H1 (cell line): ENCODE measurements at regions not wholly inside any gene's neighbourhood (a gene's known extent, or its start where the extent isn't known, plus 50 kb on each side); places are given as distances from the start of the nearest gene placed in this dataset.

Experiments used
- CTCF ChIA-PET: fragments of 300-600 bp; sonication (Branson Sonifier 250); formaldehyde crosslinking; loops from one replicate; lab custom pipeline; 2021; ENCODE audit not compliant: partially characterized antibody; lab: Charles Lee
- POLR2A ChIA-PET: fragments of 300-600 bp; sonication (Branson Sonifier 250); formaldehyde crosslinking; loops from one replicate; lab custom pipeline; 2021; ENCODE audit warnings: inconsistent platforms; ENCODE audit not compliant: partially characterized antibody; lab: Charles Lee
- DNase-seq, 2 experiments: peaks; one replicate each; pipeline versions ENCODE4 v3.0.0 to v3.0.0-alpha.2; 2010 to 2022; ENCODE audit warnings: low spot score in 2 of 2, low read depth in 1 of 2, mixed read lengths in 1 of 2
- FAIRE-seq: peaks from 2 replicates; lab custom pipeline; 2011; peaks lifted over from hg19 to GRCh38; lab: Jason Lieb, UNC
- H2AFZ ChIP-seq: 2 replicates; pipeline ENCODE4 v1.8.1; 2012; ENCODE audit warnings: low read length, inconsistent platforms
- H2AK5ac ChIP-seq: 2 replicates; pipeline ENCODE4 v1.6.1; 2013; ENCODE audit warnings: low read depth, low read length
- H2BK120ac ChIP-seq: replicated peaks from 2 replicates; pipeline ENCODE3; 2013; ENCODE audit warnings: low read depth, low read length, inconsistent platforms
- H2BK12ac ChIP-seq: 2 replicates; pipeline ENCODE4 v1.6.1; 2013; ENCODE audit warnings: low read depth, low read length
- H2BK15ac ChIP-seq: 2 replicates; pipeline ENCODE4 v1.6.1; 2013; ENCODE audit warnings: low read length
- H2BK20ac ChIP-seq: 2 replicates; pipeline ENCODE4 v1.6.1; 2013; ENCODE audit warnings: low read length
- H2BK5ac ChIP-seq: 2 replicates; pipeline ENCODE4 v1.6.1; 2013; ENCODE audit warnings: low read depth, low read length
- H3K14ac ChIP-seq: 2 replicates; pipeline ENCODE4 v1.6.1; 2013; ENCODE audit warnings: inconsistent platforms; ENCODE audit not compliant: insufficient read length
- H3K18ac ChIP-seq: 2 replicates; pipeline ENCODE4 v1.6.1; 2013; ENCODE audit warnings: low read length; ENCODE audit errors: extremely low read depth
- H3K23ac ChIP-seq: 2 replicates; pipeline ENCODE4 v1.6.1; 2013; ENCODE audit warnings: inconsistent platforms; ENCODE audit not compliant: insufficient read length
- H3K23me2 ChIP-seq: 2 replicates; pipeline ENCODE4 v1.6.1; 2013; ENCODE audit warnings: low read depth, low read length
- H3K27ac ChIP-seq: 2 replicates; pipeline ENCODE4 v1.6.1; 2011; ENCODE audit warnings: low read depth, low read length, inconsistent platforms
- H3K27me3 ChIP-seq, 4 experiments: replicated peaks in 1 of 4; 1 replicate in 1 of 4; 2 replicates in 3 of 4; pipeline versions ENCODE4 v1.6.1 to v1.8.1; 2011 to 2013; ENCODE audit warnings: low read length in 3 of 4, mild to moderate bottlenecking in 3 of 4, inconsistent platforms in 2 of 4, mixed read lengths in 2 of 4, moderate library complexity in 1 of 4; ENCODE audit not compliant: control insufficient read depth in 3 of 4, insufficient read depth in 3 of 4; ENCODE audit errors: extremely low read depth in 1 of 4
- H3K36me3 ChIP-seq, 4 experiments: 2 replicates each; pipeline versions ENCODE4 v1.6.1 to v1.8.1; 2011 to 2013; ENCODE audit warnings: mild to moderate bottlenecking in 4 of 4, low read length in 3 of 4, moderate library complexity in 2 of 4, control low read depth in 1 of 4, inconsistent platforms in 1 of 4; ENCODE audit not compliant: insufficient read depth in 4 of 4, control insufficient read depth in 2 of 4
- H3K4ac ChIP-seq: replicated peaks from 2 replicates; pipeline ENCODE3; 2013; ENCODE audit warnings: low read length, low read depth, mixed read lengths, inconsistent platforms; ENCODE audit not compliant: insufficient read length
- H3K4me1 ChIP-seq, 4 experiments: replicated peaks in 1 of 4; 1 replicate in 1 of 4; 2 replicates in 3 of 4; pipeline versions ENCODE4 v1.6.1 to v1.8.1; 2011 to 2013; ENCODE audit warnings: low read length in 3 of 4, inconsistent platforms in 2 of 4, mixed read lengths in 1 of 4; ENCODE audit not compliant: insufficient read depth in 4 of 4, control insufficient read depth in 3 of 4
- H3K4me2 ChIP-seq, 2 experiments: 2 replicates each; pipeline versions ENCODE4 v1.6.1 to v1.8.1; 2011 to 2013; ENCODE audit warnings: low read depth in 2 of 2, low read length in 2 of 2, control low read depth in 1 of 2, inconsistent platforms in 1 of 2, mild to moderate bottlenecking in 1 of 2; ENCODE audit not compliant: insufficient read depth in 1 of 2
- H3K4me3 ChIP-seq, 4 experiments: fragments of 200-600, 300-600 bp in 1 of 4; sonication (generic), shearing (Covaris generic), sonication (Bioruptor Twin) in 1 of 4; 2 replicates each; pipeline versions ENCODE4 v1.5.1 to v1.8.1; 2011 to 2016; ENCODE audit warnings: low read length in 4 of 4, low read depth in 3 of 4, control low read depth in 2 of 4, inconsistent platforms in 2 of 4, mild to moderate bottlenecking in 2 of 4, mixed read lengths in 1 of 4, moderate library complexity in 1 of 4; ENCODE audit not compliant: insufficient read depth in 2 of 4; ENCODE audit errors: extremely low read depth in 1 of 4
- H3K56ac ChIP-seq: replicated peaks from 2 replicates; pipeline ENCODE3; 2013; ENCODE audit warnings: low read depth, mild to moderate bottlenecking, mixed read lengths, low read length, inconsistent platforms; ENCODE audit not compliant: insufficient read length
- H3K79me1 ChIP-seq: 2 replicates; pipeline ENCODE4 v1.6.1; 2013; ENCODE audit warnings: low read depth, low read length, control low read depth
- H3K79me2 ChIP-seq, 2 experiments: 2 replicates each; pipeline versions ENCODE4 v1.6.1 to v1.8.1; 2012 to 2013; ENCODE audit warnings: low read length in 2 of 2, mild to moderate bottlenecking in 2 of 2, inconsistent platforms in 1 of 2; ENCODE audit not compliant: insufficient read depth in 2 of 2, control insufficient read depth in 1 of 2
- H3K9ac ChIP-seq, 4 experiments: replicated peaks in 1 of 4; 1 replicate in 1 of 4; 2 replicates in 3 of 4; pipeline versions ENCODE4 v1.6.1 to v1.8.1; 2011 to 2013; ENCODE audit warnings: low read depth in 3 of 4, low read length in 3 of 4, control low read depth in 2 of 4, mild to moderate bottlenecking in 2 of 4, moderate library complexity in 2 of 4, inconsistent platforms in 1 of 4; ENCODE audit errors: extremely low read depth in 1 of 4
- H3K9me3 ChIP-seq, 2 experiments: 2 replicates each; pipeline versions ENCODE4 v1.6.1 to v1.8.1; 2012 to 2013; ENCODE audit warnings: mild to moderate bottlenecking in 2 of 2, moderate library complexity in 2 of 2, control low read depth in 1 of 2, inconsistent platforms in 1 of 2, low read depth in 1 of 2, low read length in 1 of 2, mixed read lengths in 1 of 2; ENCODE audit not compliant: insufficient read depth in 2 of 2
- H4K20me1 ChIP-seq, 2 experiments: replicated peaks in 1 of 2; 2 replicates each; pipeline versions ENCODE3 to v1.8.1; 2011 to 2013; ENCODE audit warnings: inconsistent platforms in 2 of 2, low read length in 2 of 2, mild to moderate bottlenecking in 1 of 2; ENCODE audit not compliant: insufficient read depth in 2 of 2, control insufficient read depth in 1 of 2
- H4K5ac ChIP-seq: 2 replicates; pipeline ENCODE4 v1.6.1; 2013; ENCODE audit warnings: low read length, low read depth, mixed read lengths, inconsistent platforms; ENCODE audit not compliant: insufficient read length
- H4K8ac ChIP-seq: 2 replicates; pipeline ENCODE4 v1.8.0; 2013; ENCODE audit warnings: mild to moderate bottlenecking, moderate library complexity, low read length, inconsistent platforms; ENCODE audit not compliant: insufficient read depth; ENCODE audit errors: extremely low read depth
- H4K91ac ChIP-seq: replicated peaks from 2 replicates; pipeline ENCODE3; 2013; ENCODE audit warnings: low read length, mixed read lengths, inconsistent platforms; ENCODE audit not compliant: insufficient read length
- ASH2L ChIP-seq: fragments of 200-600, 300-600 bp; sonication (generic); IDR thresholded peaks from one replicate; pipeline ENCODE4 v1.7.1; 2017; ENCODE audit warnings: low read length
- POU5F1 ChIP-seq: IDR thresholded peaks from 2 replicates; pipeline ENCODE4 v1.6.1; 2011; ENCODE audit warnings: low read depth, mild to moderate bottlenecking, low read length, moderate library complexity
- WGBS, 2 experiments: shearing (Covaris generic) in 1 of 2; methylation state at CpG; one replicate each; pipeline versions ENCODE4 v1.1.6 to v1.1.7; 2013 to 2015; ENCODE audit warnings: low lambda C conversion rate in 2 of 2, mixed read lengths in 2 of 2, inconsistent platforms in 1 of 2, low coverage in 1 of 2, missing lambda C conversion rate in 1 of 2; ENCODE audit not compliant: insufficient replicate concordance in 2 of 2, insufficient coverage in 1 of 2, insufficient read length in 1 of 2; ENCODE audit errors: extremely low coverage in 1 of 2, missing lambda C conversion rate in 1 of 2; 5-methylcytosine and 5-hydroxymethylcytosine counted together

DNA sequence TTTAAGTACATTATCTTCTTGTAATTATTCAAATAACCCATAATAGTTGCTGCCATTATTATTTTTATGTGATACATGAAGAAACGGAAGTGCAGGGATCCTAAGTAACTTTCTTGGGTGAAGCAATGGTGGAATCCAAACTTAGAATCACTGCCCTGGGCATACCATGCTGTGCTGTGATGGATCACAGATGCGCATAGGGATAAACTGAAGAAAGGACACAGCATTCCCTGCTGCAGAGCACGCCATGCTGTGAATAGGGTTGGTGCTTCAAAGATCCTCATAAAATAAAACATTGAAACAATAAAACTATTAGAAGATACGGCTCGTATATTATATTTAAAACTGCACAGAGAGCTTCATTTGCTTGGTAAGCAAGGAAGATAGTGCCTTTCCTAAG lies 211.7 kb upstream of the ADAMTS16 start:
- no peaks in the 10 kb centered on the region for H3K23me2 ChIP-seq

More for the DNA sequence above, 211.7 kb upstream of the ADAMTS16 start:
- Histone ChIP-seq H3K79me1 (no peaks in the 10 kb centered on the region), H2BK12ac (no peak overlapping the region), H3K14ac (no peak overlapping the region), H2BK20ac (no peak overlapping the region), H4K8ac (no peak overlapping the region), H3K18ac (no peak overlapping the region), H3K36me3 (no peaks in the 10 kb centered on the region), H4K5ac (no peak overlapping the region), H3K4ac (no peak overlapping the region), H2AFZ (no peak overlapping the region), H3K9me3 (peaks cover 0 to 4% of the 10 kb centered on the region in 2 experiments; a peak in 1 of 4 replicates), H4K91ac (no peak overlapping the region), H3K4me2 (0 out of 4 replicates have a peak overlapping the region, but pooled peaks of 1 of the 2 experiments have one; percentile 28), H3K56ac (no peak overlapping the region), H2AK5ac (no peak overlapping the region), H2BK5ac (no peak overlapping the region), H2BK120ac (no peak overlapping the region), H3K9ac (no peak overlapping the region), H3K23ac (no peak overlapping the region), H3K27me3 (no peaks in the 10 kb centered on the region), H2BK15ac (no peak overlapping the region), H3K4me1 (no peaks in the 10 kb centered on the region; a peak in 1 of 7 replicates), H3K79me2 (no peaks in the 10 kb centered on the region), H3K4me3 (no peak overlapping the region), H4K20me1 (no peaks in the 10 kb centered on the region), H3K27ac (no peak overlapping the region)
- DNase-seq (no peak), FAIRE-seq (no peak)
- ChIA-PET CTCF (interaction anchor here (0.8 to 4.4 kb wide), 3 partner anchors 14 to 490 kb away, joined by 3 to 30 read pairs (median 7); no protein-coding TSS in a partner anchor), POLR2A (interaction anchor here (1.0 to 1.4 kb wide), 2 partner anchors 14 to 37 kb away, joined by 3 read pairs; no protein-coding TSS in a partner anchor)
- WGBS, 2 experiments: 96% methylated on average over 5 of the region's 5 CpGs; no CpG with 5 or more reads in 1 of the 2 experiments
- TF ChIP-seq ASH2L: no peak
- peak; percentile 78; the same call in 1 of the 2 replicates for TF ChIP-seq POU5F1
